BE2C (cell line): ENCODE measurements at regions not wholly inside any gene's neighbourhood (a gene's known extent, or its start where the extent isn't known, plus 50 kb on each side); places are given as distances from the start of the nearest gene placed in this dataset.
"Not testable (repeated sequence)": the region's sequence is repeated elsewhere in the genome, so short reads cannot be mapped to it uniquely, and the experiment has no call there.

Source experiments
- DNase-seq: peaks from one replicate; pipeline ENCODE4 v3.0.0-alpha.2; 2020
- H3K27me3 ChIP-seq: fragments of 250-450 bp; sonication (Bioruptor Pico); 2 replicates; pipeline ENCODE4 v1.5.1; 2020; ENCODE audit warnings: mild to moderate bottlenecking
- H3K36me3 ChIP-seq: fragments of 250-450 bp; sonication (Bioruptor Pico); 2 replicates; pipeline ENCODE4 v1.5.1; 2020; ENCODE audit warnings: mild to moderate bottlenecking
- H3K4me1 ChIP-seq: fragments of 250-450 bp; sonication (Bioruptor Pico); 2 replicates; pipeline ENCODE4 v1.5.1; 2020
- H3K4me3 ChIP-seq: 2 replicates; pipeline ENCODE4 v1.5.1; 2011; ENCODE audit warnings: low read depth, low read length
- H3K9me3 ChIP-seq: fragments of 250-450 bp; sonication (Bioruptor Pico); 2 replicates; pipeline ENCODE4 v1.5.1; 2020
- CTCF ChIP-seq: IDR thresholded peaks from 2 replicates; pipeline ENCODE4 v1.5.1; 2012; ENCODE audit warnings: mild to moderate bottlenecking, low read depth, low read length

GRCh38 chr3:103863381-103863780 is 1428.6 kb downstream of the ZPLD1 start:
- H3K27me3 ChIP-seq: no peaks in the 10 kb centered on the region
- no peaks in the 10 kb centered on the region for H3K9me3 ChIP-seq
- H3K4me3 ChIP-seq: no peak overlapping the region
- no peaks in the 10 kb centered on the region for H3K4me1 ChIP-seq
- H3K36me3 ChIP-seq: no peaks in the 10 kb centered on the region
- no peak for TF ChIP-seq CTCF
- no peak for DNase-seq

DNA sequence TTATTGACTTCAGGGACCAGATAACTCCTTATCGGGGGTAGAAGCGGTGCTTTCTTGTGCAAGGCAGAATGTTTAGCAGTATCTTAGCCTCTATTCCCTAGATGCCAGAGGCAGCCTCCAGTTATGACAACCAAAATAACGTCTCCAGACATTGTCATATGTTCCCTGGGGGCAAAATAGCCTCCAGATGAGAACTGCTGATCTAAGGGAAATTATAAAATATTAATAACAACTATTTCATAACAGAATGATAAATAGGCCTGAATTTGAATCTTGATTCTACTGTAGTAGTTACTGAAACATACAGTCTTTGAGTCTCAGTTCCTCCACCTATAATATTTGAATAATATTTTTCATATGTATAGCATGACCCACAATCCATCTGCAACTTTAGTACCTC is 1431.3 kb downstream of the ZPLD1 start:
- Histone ChIP-seq H3K36me3 (no peaks in the 10 kb centered on the region), H3K27me3 (no peaks in the 10 kb centered on the region), H3K4me1 (no peaks in the 10 kb centered on the region), H3K9me3 (no peaks in the 10 kb centered on the region), H3K4me3 (no peak overlapping the region)
- no peak for DNase-seq
- no peak for TF ChIP-seq CTCF

DNA sequence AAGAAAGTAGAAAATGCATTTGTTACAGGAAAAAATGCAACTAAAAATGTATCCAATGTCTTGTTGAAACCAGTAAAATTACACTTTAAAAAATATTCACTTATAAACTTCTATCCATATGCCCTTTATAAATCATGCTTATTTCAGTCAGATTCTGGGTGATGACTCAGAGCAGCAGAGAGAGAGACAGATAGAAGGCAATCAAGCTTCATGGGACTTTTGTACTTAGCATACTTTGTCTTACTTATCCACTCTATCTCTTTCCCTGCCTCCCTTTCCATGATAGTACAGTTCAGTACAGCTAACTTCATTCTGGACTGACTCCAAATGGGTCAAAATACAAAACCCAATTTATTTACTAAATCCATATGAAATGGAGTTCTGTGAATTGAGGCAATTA is 1438.2 kb downstream of the ZPLD1 start:
- Histone ChIP-seq H3K4me1 (peaks cover 13% of the 10 kb centered on the region), H3K36me3 (no peaks in the 10 kb centered on the region; the same call in 1 of the 2 replicates), H3K9me3 (no peaks in the 10 kb centered on the region), H3K4me3 (no peak overlapping the region), H3K27me3 (no peaks in the 10 kb centered on the region)
- DNase-seq: no peak
- TF ChIP-seq CTCF: no peak

- DNase-seq: peak; percentile 57
- no peak overlapping the region for H3K4me3 ChIP-seq
- H3K4me1 ChIP-seq: peaks cover 13% of the 10 kb centered on the region
- no peaks in the 10 kb centered on the region for H3K27me3 ChIP-seq
- TF ChIP-seq CTCF: no peak
- H3K36me3 ChIP-seq: no peaks in the 10 kb centered on the region; the same call in 1 of the 2 replicates
- no peaks in the 10 kb centered on the region for H3K9me3 ChIP-seq
Measured at GRCh38 chr3:103873897-103874545, 1439.2 kb downstream of the ZPLD1 start.

DNA sequence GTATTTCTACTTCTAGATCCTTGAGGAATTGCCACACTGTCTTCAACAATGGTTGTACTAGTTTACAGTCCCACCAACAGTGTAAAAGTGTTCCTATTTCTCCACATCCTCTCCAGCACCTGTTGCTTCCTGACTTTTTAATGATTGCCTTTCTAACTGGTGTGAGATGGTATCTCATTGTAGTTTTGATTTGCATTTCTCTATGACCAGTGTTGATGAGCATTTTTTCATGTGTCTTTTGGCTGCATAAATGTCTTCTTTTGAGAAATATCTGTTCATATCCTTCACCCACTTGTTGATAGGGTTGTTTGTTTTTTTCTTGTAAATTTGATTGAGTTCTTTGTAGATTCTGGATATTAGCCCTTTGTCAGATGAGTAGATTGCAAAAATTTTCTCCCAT is 1447.0 kb downstream of the ZPLD1 start:
- not testable (repeated sequence) for H3K4me1 ChIP-seq, DNase-seq, H3K4me3 ChIP-seq, H3K36me3 ChIP-seq, H3K27me3 ChIP-seq, H3K9me3 ChIP-seq

DNA sequence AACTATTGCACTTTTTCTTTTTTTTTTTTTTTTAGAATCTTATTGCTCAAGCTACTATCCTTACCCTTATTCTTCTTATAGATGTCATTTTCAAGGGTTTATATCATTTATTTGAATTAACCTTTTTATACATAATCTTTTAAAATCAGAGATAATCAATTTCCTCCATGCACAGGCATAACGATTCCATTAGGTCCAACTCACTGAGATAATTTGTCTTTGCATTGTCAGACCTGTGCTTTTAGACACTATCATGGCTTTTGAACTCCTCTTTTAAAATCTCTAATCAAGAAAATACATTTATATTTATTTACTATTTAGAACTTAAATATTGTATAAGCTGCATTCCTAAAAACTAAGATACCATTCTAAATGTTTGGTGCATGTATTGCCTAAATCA is 1454.9 kb downstream of the ZPLD1 start:
- Histone ChIP-seq H3K9me3 (no peaks in the 10 kb centered on the region), H3K4me3 (no peak overlapping the region), H3K4me1 (peaks cover 10% of the 10 kb centered on the region), H3K27me3 (no peaks in the 10 kb centered on the region), H3K36me3 (no peaks in the 10 kb centered on the region)
- no peak for TF ChIP-seq CTCF
- no peak for DNase-seq
